ENCODE measurements at regions not wholly inside any gene's neighbourhood (a gene's known extent, or its start where the extent isn't known, plus 50 kb on each side); places are given as distances from the start of the nearest gene placed in this dataset.
A peak's percentile ranks its signal among the peaks of the same experiment; 100 is the strongest.

DNA sequence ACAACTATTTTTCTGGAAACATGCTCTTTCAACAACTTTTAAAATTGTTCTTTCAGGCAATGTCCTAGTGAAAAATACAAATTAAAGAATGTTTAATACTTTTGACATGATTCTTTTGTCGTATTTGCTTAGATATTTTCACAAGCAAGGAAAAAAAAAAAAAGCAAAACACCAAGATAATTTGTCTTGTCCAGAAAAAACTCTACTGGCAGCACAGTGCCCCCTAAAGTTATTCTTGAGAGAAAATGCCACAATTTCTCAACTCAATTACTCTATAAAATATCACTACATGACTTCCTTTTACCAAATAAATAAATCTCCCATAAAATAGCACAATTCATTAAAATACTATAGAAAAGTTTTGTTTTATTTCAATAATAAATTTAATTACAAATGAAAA, 652.5 kb upstream of the EPHA7 start:
- DNase-seq (ENCODE audit: low spot score) = no peak

DNA sequence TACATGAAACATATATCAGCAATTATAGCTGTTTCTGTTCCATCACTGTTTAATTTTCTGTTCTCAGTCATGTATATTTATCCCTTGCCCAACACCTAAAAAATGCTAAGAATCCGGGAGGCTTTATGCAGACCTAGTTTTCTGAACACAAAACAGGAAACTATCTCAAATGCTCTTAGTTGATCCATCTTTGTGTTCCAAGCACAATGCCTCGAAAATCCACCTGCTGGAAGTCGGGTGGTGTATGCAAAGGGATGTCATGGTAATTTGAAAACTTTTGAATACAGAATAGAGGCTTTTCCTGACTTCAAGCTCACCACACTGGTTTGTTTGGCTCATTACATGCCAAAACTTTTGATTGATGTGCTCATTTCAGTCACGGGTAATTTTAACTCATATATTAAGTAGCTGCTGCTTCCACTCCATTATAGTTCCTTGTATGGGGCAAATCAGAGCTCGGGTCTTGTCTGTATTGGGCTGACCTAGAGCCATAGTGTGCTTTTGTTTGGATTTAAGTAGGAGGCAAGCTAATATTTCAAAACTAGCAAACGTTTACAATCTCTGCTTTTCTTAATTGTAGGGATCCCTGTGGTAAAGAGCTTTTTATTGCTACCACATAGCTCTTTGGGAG, 646.5 kb upstream of the EPHA7 start:
- no peak for DNase-seq (ENCODE audit: low spot score)

DNA sequence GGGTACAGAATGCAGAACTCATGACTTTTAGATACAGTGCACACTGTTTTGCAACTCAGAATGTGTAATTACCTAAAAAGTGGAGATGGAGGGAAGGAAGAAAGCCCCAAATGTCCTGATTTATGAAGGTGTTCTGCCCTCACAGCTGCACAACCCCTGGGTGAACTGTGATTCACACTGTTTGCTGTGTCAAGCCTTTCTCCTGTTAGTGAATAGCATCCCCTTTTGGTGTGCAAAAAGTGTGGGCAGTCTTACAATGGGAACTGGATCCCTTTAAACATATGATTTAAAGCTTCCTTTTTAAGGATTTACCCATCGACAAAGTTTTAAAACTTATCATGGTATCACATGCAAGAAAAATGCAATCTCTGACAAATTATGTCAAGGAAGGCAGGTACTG, 633.4 kb upstream of the EPHA7 start:
- DNase-seq (ENCODE audit: low spot score) = peak; percentile 27

DNA sequence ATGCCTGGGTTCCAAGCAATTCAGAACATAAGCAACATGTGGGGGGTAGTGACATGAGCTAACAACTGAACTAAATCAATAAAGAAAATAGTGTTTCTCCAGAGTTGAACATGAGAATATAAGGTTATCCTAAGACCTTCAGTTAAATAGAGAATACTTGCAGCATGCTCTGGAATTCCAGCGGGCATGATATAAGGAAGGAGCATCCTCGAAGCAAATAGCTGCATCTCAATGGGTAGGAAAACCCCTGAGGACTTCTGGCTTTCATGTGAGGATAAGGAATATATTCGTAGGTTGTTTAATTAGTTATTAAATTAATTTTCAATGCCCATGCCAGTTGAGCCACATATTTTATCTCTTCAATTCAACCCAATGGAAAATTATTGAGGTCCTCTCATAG, 631.2 kb upstream of the EPHA7 start:
- DNase-seq (ENCODE audit: low spot score) = no peak

DNA sequence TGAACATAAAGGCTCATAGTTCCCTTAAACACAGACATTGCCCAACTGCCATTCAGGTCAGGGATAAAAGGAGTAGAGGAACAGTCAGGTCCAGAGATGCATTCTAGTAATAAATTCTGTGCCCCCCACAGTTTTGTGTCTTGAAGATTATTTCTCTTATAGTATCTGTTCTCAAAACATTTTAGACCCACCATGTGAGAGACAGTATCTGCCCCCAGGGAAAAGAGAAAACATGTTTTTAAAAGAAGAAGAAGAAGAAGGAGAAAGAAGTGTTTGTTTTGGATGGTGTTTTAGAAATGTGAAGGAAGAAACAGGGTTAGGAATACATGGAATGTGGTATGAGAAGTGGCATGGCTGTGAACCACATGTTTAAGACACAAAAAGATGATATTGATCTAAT, 629.6 kb upstream of the EPHA7 start:
- no peak for DNase-seq (ENCODE audit: low spot score)

DNA sequence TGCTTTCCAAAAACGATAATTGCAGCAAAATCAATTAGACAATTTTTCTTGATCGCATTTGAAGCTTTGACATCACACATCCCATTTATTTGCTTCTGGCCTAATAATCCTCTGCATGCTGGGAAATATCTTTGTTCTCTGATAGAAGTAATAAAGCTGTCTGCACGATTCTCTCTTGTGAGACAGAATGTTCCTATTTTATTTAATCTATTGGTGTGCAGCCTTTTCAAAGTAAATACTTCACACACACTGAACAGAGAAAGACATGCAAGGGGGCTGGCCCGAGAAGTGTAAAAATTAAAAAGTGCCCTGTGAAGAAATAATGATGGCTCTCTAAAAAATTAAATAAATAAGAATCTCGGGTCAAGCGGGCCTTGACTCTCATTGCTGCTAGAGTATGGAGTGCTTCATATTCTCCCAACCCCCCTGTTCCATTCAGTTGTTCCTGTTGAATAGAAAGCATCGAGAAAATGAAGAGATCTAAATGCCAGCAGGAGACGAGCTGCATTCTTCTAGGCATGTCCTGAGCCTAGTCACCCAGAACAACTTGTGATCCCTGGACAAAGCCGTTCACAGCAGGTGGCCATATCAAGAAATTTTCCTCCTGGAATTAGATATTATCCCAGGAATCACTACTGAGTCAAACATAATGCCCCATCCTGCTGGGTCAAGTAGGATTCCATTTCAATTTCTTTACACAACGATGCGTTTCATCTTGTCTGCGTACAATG, 625.9 kb upstream of the EPHA7 start:
- DNase-seq (ENCODE audit: low spot score) = no peak

DNA sequence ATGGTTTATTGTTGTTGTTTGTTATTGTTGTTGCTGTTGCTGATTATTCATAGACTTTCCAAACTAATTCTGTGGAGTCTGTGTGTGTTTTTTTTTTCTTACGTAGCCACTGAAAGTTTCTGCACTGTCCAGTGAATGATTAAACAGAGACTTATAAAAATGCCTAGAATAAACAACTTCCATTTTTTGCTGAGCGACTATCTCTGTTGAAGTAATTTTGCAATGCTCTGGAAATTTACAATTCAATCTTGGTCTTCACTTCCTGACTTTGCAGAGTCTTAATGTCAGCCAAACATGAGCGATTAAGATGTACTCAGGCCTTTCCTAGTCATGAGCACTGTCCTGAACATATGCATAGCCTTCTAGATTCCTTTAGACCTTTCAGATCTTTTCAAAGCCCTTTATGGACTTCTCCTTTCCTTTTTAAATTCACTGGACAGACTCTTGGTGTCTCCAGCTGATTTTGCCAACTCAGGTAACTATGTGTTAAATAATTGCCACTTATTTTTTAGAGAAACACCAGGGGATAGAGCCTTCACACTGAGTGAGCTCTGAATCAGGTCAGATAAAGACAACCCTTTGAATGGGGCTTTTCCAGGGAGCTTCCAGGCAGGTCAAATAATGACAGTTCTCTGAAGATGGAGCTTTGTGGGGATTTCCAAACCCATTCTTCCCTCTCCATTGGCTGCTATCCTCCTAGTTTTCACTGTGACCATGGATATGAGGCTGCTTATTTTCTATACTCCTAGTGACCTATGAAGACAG, 622.8 kb upstream of the EPHA7 start:
- no peak for DNase-seq (ENCODE audit: low spot score)

DNA sequence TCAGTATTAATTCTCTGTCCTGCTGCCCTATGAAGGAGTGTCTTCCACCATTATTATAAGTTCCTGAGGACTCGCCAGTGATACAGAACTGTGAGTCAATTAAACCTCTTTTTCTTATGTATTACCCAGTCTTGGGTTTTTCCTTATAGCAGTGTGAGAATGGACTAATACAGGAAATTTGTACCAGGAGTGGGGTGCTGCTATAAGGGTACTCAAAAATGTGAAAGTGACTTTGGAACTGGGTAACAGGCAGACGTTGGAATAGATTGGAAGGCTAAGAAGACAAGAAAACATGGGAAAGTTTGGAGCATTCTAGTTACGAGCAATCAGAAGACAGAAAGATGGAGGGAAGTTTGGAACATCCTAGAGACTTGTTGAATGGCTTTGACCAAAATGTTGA, 616.7 kb upstream of the EPHA7 start:
- DNase-seq (ENCODE audit: low spot score) = no peak

DNA sequence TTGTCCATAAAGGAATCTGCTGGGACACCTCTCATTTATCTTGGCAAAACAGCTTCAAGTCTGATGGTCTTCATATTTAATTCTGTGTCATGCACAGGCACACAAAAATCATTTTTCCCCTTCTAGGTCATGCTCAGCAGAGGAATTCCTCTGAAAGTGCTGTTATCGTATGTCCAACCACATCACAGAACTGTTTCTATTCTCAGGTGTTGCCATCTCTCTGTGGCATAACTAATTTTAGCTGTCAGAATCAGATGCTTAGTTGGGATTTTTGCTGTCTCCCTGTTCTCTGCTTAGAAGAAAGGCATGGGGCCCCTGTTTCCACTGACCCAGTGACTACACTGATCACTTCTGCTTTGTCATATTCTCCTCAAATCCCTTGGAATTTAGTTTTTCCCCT, 608.0 kb upstream of the EPHA7 start:
- DNase-seq (ENCODE audit: low spot score) = no peak

DNA sequence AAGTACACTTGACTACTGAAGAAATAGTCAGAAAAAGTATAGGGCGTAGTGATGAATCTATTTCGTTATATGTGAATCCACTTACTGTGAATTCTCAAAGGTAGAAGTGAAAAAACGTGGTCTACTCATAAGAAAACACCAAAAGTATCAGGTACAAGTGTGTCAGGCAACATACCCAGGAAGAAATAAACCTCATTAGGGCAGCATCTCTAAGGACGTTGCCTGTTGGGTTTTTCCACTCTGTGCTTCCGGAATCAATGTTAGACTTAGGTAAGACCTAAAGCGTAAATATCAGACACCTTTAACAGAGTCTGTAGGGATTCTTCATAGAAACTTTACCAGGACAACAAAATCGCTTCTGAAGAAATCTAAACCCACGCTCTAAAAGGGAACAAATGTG, 607.2 kb upstream of the EPHA7 start:
- DNase-seq (ENCODE audit: low spot score) = no peak

DNA sequence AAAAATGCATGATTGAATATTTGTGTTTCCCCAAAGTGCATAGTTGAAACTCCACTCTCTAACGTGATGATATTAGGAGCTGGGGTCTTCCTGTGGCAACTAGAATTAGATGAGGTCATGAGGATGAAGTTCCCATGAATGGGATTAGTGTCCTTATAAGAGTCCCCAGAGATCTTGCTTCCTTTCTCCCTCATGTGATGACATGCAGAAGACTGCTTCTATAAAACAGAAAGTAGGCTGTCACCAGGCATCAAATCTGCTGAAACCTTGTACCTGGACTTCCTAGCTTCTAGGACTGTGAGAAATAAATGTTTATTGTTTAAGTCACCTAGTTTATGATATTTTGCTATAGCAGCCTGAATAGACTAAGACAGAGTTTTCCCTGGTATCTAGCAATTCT, 586.5 kb upstream of the EPHA7 start:
- DNase-seq (ENCODE audit: low spot score) = no peak

DNA sequence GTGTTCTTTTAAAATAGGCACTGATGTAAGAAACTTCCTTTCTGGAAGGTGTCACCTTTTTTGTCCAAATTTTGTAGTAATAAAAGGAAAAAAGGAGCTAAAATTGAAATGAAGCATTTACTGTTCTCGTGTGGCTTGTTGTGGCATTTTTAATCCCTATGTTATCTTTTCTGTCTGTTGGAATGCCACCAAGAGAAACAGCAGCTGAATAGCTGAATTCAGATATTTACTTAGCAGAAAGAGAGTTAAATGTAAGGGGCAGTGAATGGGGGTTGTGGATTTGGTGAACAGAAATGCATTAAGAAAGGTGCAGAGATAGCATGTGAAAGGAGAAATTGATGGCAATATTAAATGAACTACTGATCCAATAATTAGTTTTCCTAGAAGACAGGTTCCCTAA, 573.6 kb upstream of the EPHA7 start:
- peak; percentile 8 for DNase-seq (ENCODE audit: low spot score)

DNA sequence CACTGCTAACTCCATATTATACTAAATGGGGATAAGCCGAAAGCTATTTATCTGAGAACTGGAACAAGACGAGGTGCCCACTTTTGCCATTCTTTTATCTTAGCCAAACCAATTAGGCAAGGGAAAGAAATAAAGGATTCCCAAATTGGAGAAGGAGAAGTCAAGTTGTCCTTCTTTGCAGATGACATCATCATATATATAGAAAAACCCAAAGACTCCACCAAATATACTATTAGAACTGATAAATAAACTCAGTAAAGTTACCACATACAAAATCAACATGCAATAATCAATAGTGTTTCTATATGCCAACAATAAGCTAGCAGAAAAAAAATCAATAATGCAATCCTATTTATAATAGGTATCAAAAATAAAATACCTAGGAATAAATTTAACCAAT, 570.3 kb upstream of the EPHA7 start:
- DNase-seq (ENCODE audit: low spot score) = no peak

DNA sequence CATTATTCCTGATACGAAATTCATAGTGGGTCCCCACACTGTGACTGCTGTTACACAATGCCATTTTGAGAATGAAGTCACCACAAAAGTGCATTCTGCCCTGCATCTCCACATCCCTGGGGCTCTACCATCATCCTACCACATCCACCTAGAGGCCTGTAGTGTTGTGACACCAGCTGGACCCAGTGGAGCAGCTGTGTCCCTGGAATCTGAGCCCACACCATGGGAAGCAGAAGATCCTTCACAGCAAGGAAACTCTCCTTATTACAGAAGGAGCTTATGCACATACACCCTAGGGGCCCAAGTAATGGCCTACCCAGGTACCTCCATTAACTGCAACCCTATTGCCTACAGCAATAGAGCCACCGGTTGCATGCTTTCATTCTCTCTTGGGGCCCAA, 566.6 kb upstream of the EPHA7 start:
- no peak for DNase-seq (ENCODE audit: low spot score)

DNA sequence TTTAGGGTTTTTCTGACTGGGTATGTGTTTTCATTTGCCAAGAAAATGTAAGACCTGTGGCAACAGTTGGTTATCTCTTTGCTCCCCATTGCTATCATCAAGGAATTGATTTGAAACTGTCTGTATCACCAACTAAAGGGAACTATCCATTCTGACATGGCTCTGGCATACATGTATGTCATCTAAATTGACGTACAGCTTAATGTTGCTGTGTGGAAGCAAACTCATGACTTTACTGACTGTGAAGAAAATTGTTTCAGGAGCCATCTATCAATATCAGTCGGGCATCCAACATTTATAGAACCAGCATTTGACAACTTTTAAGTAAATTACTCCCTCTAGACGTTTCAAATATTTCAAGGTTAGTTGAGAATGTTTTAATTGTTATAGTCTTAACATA, 555.8 kb upstream of the EPHA7 start:
- DNase-seq (ENCODE audit: low spot score) = no peak

DNA sequence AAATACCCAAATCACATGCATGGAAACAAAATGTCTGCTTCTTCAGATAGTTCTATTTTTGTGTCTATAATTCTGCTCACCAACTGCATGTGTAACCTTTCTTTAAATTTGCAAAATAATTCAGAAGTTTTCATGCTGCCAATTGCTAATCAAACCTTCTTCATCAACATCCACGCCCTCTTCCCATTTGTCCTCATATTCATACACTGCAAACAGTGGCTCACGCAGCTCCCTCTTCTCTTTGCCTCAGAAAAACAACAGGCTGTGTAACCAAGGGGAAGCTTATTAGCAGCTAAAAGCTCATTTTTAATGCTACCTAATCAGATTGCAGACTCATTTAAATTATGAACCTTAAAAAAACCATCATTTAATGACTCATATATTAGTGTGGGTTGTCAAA, 555.0 kb upstream of the EPHA7 start:
- DNase-seq (ENCODE audit: low spot score) = no peak

DNA sequence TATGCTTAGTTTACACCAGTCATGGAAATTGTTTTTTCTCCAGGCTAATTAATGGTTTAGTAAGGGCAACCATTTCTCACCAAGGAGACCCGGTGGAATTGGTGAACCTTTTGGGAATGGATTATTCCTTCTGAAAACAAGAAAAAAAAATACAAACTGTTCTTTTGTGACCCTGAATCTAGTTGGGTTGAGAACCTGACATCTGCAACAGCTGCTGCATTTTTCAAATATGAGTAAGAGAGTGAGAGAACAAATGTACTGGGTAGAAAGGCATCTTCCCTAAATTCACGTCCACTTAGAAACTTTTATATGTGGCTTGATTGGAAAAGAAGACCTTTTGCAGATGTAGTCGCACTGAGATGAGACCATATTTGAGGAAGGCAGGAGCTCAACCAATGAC, 553.4 kb upstream of the EPHA7 start:
- no peak for DNase-seq (ENCODE audit: low spot score)

DNA sequence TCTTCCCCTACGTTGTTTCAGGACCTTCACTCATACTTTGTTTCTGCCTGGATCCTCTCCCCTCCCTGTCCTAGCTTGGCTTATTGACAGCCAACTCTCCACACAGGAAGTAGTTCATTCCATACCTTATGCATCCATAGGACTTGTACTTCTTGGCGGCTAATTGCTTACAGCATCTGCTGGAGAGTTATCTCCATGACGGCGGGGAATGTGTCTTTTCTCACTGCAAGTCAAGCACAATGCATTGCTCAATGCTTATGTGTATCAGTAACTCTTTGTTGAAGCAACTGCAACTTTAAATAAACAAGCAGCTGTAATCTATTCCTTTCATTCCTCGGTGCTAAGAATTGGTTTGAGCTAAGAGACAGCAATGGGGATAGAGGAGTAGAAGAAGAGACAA, 551.3 kb upstream of the EPHA7 start:
- no peak for DNase-seq (ENCODE audit: low spot score)

DNA sequence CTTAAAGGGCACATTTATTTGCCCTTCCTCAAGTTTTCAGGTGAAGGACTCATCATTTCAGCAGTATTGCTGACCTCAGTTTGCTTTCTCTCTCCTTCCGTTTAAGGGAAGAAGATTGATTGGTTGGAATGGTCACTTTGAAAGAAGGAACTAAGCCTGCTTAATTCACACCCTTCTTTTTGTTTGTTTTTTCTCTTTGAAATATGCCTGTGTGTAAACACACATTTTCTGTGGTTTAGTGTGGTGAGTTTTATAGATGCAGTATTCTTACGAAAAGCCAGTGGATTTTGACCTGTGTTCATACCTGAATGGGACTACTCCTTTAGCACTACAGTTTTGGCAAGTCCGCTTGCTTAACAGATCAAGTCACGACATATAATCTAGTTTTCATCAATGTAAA, 548.8 kb upstream of the EPHA7 start:
- DNase-seq (ENCODE audit: low spot score) = no peak

DNA sequence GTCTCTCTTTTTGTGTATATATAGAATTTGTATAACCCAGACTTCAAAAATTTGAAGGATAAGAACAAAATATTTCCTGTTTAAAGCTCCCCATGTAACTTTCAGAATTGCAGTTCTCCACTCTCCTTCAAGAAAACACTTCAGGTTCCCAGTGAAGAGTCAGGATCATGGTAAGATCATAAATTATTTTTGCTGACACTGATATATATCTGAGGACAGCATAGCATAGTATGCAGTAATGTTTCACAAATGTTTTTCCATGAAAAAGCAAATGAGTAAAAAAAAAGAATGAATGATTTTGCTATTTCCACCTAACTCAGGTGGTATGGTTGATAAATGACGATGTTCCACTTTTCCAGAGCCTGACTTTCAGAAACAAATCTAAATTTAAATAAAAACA, 545.6 kb upstream of the EPHA7 start:
- DNase-seq (ENCODE audit: low spot score) = no peak

DNA sequence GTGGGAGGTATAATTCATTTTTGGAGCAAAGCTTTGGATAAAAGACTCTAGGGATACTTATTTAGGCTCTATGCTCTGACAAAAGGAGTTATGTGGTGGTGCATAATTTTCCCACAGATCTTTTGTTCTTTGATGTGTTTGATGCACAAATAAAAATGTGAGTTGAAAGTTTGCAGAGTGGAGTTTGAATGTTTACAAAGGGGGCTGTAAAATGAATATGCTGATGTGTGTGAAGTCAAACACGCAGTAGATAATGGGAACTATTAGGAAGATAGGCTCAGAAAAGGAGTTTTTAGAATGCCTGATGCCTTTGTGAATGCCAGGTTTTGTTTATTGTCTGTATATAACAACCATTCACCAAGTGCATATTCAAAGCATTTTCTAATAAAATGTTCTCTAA, 545.0 kb upstream of the EPHA7 start:
- DNase-seq (ENCODE audit: low spot score) = no peak

DNA sequence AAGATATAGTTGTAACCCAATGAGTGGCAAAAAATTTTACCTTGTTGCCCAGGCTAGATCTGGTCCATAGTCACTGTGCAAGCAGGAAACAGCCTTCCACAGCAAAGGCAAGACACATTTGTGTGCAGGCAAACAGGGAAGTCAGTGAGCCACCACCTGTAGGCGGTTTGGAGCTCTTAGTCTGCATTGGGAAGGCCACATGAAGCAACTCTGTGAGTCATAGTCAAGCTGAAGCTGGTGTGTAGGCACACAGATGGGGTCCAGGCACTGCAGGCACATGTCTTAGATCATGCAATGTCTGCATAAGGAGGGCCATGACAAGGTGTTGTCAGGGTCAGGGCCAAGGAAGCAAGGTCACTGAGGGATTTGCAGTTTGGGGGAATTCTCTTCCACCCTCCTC, 543.2 kb upstream of the EPHA7 start:
- no peak for DNase-seq (ENCODE audit: low spot score)

DNA sequence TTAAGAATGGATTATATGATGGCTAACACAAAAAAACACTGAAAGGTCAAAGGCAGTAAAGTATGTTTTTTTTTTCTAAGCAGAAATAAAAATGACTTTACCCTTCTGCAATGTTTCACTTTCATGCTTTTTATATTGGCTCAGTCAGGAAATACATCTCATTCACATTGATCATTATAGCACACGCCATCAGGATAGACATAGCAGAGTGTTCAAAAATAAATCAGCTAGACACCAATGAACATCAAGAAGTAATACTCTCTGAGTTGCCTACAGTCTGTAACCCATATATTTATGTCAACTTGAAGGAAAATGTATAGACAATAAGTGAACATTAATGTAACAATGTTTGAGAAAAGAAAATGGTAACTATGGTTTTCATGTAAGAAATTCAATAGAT, 535.2 kb upstream of the EPHA7 start:
- no peak for DNase-seq (ENCODE audit: low spot score)

DNA sequence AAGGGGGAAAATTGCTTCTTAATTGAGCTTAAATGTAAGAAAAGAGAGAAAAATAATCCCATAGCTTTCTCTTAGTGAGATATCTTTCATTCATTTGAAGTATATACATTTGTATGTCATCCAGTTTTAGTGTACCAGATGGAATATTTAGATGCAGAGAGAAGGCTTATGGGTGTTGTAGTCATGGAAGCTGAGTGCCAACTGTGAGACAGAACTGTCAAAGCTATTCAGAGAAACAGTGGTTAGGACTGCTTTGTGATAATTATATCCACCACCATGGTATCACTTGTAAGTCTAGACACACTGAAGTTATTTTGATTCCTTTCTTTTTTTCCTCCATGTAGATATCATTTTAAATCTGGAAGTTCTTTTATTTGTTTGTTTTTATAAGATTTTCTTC, 524.3 kb upstream of the EPHA7 start:
- DNase-seq (ENCODE audit: low spot score) = no peak

Data from cerebellar cortex (tissue), 1 donor.